ENCODE measurements at regions not wholly inside any gene's neighbourhood (a gene's known extent, or its start where the extent isn't known, plus 50 kb on each side); places are given as distances from the start of the nearest gene placed in this dataset.
"Not testable (repeated sequence)": the region's sequence is repeated elsewhere in the genome, so short reads cannot be mapped to it uniquely, and the experiment has no call there.

GRCh38 chr6:133128191-133128590 lies 113.0 kb upstream of the EYA4 start:
- no peak overlapping the region for H3K4me3 ChIP-seq (ENCODE audit: low read depth, low read length)
- TF ChIP-seq, protein P1, sequence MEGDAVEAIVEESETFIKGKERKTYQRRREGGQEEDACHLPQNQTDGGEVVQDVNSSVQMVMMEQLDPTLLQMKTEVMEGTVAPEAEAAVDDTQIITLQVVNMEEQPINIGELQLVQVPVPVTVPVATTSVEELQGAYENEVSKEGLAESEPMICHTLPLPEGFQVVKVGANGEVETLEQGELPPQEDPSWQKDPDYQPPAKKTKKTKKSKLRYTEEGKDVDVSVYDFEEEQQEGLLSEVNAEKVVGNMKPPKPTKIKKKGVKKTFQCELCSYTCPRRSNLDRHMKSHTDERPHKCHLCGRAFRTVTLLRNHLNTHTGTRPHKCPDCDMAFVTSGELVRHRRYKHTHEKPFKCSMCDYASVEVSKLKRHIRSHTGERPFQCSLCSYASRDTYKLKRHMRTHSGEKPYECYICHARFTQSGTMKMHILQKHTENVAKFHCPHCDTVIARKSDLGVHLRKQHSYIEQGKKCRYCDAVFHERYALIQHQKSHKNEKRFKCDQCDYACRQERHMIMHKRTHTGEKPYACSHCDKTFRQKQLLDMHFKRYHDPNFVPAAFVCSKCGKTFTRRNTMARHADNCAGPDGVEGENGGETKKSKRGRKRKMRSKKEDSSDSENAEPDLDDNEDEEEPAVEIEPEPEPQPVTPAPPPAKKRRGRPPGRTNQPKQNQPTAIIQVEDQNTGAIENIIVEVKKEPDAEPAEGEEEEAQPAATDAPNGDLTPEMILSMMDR (IDR thresholded peaks at IDR 0.05; ENCODE audit: low read depth, low read length): no peak

- TF ChIP-seq, protein P1 (IDR thresholded peaks at IDR 0.05; ENCODE audit: low read depth, low read length): no peak
- H3K4me3 ChIP-seq (ENCODE audit: low read depth, low read length): no peak overlapping the region
Measured at GRCh38 chr6:133129556-133129955, 111.6 kb upstream of the EYA4 start.

DNA sequence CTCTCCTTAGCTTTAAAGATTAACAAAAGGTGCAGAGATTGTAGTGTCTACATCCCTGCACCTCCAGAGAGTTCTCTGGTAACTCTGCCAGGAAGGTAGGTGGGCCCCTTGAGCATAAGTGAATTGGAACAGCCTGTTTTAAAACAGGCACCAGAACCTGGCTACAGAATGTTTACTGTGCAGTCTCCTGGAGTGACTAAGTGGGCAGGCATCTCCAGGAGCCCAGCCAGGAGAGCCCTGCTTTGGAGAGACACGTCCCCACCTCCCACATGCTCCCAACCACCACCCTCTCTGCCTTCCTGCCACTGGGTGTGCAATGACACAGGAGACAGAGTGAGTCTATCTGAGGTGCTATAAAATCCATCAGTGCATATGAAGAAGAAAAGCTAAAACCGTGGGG lies 110.3 kb upstream of the EYA4 start:
- H3K4me3 ChIP-seq (ENCODE audit: low read depth, low read length): no peak overlapping the region
- TF ChIP-seq, protein P1 (IDR thresholded peaks at IDR 0.05; ENCODE audit: low read depth, low read length): no peak

- no peak overlapping the region for H3K4me3 ChIP-seq (ENCODE audit: low read depth, low read length)
- TF ChIP-seq, protein P1 (IDR thresholded peaks at IDR 0.05; ENCODE audit: low read depth, low read length): no peak
Measured at GRCh38 chr6:133131621-133132465, 109.3 kb upstream of the EYA4 start.

- TF ChIP-seq, protein P1 (IDR thresholded peaks at IDR 0.05; ENCODE audit: low read depth, low read length): no peak
- no peak overlapping the region for H3K4me3 ChIP-seq (ENCODE audit: low read depth, low read length)
Measured at GRCh38 chr6:133132466-133132971, 108.6 kb upstream of the EYA4 start.

DNA sequence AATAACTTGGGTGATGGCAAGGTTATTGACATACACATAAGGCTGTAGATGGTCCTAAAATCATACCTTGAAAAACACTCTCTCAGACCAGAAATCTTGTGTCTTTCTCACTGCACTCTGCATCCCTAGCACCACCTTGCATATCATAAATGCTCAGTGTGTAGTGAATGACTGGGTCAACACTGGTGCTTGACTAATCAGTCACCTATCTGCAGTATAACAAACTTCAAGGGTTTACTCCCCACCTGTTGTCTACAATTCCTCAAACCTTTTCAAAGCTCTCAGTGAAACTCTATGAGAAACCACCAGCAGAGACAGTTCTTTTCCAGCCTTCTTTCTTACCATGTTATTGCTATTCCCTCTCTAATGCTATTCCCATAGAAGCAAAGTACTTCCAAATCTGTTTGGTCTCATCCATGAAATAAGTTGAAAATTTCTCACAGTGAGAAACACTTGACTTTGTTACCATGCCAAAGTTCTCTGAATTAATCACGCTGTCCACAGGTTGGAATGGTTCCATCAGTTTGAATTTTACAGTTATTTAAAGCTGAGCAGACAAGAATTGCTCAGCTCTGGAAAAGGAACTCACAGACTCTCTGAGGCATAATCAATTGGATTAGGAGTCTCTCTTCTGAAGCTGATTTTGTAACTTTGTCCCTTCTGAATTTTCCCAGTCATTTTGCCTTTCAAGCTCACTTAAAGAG lies 104.8 kb upstream of the EYA4 start:
- no peak overlapping the region for H3K4me3 ChIP-seq (ENCODE audit: low read depth, low read length)
- TF ChIP-seq, protein P1 (IDR thresholded peaks at IDR 0.05; ENCODE audit: low read depth, low read length): no peak

- H3K4me3 ChIP-seq (ENCODE audit: low read depth, low read length): not testable (repeated sequence)
Measured at GRCh38 chr6:133147470-133148184, 93.5 kb upstream of the EYA4 start.

Data from WI38 (cell line).